A673 (cell line): ENCODE measurements at regions not wholly inside any gene's neighbourhood (a gene's known extent, or its start where the extent isn't known, plus 50 kb on each side); places are given as distances from the start of the nearest gene placed in this dataset.

Experiments used
- EZH2 ChIP-seq: fragments of 200-600 bp; sonication (generic); IDR thresholded peaks from 2 replicates; pipeline ENCODE4 v1.6.1; 2017; ENCODE audit warnings: borderline replicate concordance, low read depth, mild to moderate bottlenecking, mixed read lengths, antibody characterized with exemption, low read length; ENCODE audit not compliant: poor library complexity, severe bottlenecking
- TF ChIP-seq, protein P1 (sequence below): fragments of 300-800, 200-600 bp; sonication (generic); conservative IDR thresholded peaks from 2 replicates; pipeline ENCODE4 v1.5.1; 2017; ENCODE audit warnings: low read depth, mild to moderate bottlenecking, antibody characterized with exemption, low read length, moderate library complexity, mixed read lengths

DNA sequence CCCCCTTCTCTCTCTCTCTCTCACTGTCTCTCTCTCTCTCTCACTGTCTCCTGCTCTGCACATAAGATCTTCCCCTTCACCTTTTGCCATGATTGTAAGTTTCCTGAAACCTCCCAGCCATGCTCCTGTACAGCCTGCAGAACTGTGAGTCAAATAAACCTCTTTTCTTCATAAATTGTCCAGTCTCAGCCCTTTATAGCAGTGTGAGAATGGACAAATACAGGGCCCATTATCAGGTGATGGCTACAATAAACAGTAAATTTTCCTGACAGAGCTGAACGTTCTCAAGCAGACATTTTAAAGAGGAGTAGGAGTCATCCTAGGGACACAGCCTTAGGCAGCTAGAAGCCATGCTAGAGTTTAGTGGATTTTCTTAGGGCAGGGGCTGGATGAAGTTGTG, 1679.7 kb upstream of the B3GALT2 start:
- TF ChIP-seq, protein P1, sequence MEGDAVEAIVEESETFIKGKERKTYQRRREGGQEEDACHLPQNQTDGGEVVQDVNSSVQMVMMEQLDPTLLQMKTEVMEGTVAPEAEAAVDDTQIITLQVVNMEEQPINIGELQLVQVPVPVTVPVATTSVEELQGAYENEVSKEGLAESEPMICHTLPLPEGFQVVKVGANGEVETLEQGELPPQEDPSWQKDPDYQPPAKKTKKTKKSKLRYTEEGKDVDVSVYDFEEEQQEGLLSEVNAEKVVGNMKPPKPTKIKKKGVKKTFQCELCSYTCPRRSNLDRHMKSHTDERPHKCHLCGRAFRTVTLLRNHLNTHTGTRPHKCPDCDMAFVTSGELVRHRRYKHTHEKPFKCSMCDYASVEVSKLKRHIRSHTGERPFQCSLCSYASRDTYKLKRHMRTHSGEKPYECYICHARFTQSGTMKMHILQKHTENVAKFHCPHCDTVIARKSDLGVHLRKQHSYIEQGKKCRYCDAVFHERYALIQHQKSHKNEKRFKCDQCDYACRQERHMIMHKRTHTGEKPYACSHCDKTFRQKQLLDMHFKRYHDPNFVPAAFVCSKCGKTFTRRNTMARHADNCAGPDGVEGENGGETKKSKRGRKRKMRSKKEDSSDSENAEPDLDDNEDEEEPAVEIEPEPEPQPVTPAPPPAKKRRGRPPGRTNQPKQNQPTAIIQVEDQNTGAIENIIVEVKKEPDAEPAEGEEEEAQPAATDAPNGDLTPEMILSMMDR, result no peak
- no peak for TF ChIP-seq EZH2
